DMS153 treated with DMSO at 0.1 percent for 48 hours (cell line): ENCODE measurements at regions not wholly inside any gene's neighbourhood (a gene's known extent, or its start where the extent isn't known, plus 50 kb on each side); places are given as distances from the start of the nearest gene placed in this dataset.
"Not testable (repeated sequence)": the region's sequence is repeated elsewhere in the genome, so short reads cannot be mapped to it uniquely, and the experiment has no call there.

ENCODE experiments used
- DNase-seq: peaks from one replicate; lab custom pipeline; 2025; ENCODE audit not compliant: unreplicated experiment; lab: John Stamatoyannopoulos, UW

- DNase-seq, result no peak
Measured at GRCh38 chr12:25615119-25615518, 62.0 kb upstream of the LMNTD1 start.

DNA sequence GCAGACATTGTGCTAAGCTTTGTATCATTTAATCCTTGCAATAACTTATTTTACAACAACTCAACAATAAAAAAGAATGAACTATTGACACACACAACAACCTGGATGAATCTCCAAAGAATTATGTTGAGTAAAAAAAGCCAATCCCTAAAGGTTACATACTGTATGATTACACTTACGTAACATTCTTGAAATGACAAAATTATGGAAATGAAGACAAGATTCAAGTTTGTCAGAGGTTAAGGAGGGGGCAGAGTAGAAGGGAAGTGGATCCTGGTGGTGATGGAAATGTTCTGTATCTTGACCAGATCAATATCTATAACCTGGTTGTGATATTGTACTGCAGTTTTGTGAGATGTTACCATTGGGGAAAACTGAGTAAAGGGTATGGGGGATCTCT, 63.2 kb upstream of the LMNTD1 start:
- no peak for DNase-seq

GRCh38 chr12:25617991-25618390, 64.9 kb upstream of the LMNTD1 start:
- no peak for DNase-seq

DNA sequence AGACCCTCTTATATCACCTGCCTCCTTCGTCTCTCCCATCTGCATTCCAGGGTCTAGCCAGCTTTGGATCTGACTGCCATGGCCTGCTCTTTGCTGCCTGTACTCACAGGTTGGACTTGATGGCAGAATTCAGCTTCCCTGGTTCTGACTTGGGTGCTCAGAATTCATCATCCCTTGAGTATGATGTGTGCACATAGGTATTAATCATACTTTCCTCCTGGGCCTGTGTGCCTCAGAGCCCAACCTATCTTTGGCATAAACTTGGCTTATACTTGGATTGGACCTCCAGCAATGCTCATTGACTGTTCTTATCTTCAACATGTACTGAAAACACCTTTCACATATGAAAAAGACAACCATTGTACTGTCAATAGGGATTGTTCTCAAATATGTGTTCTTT, 70.7 kb upstream of the LMNTD1 start:
- DNase-seq, result no peak

- DNase-seq, result no peak
Measured at GRCh38 chr12:25625146-25625545, 72.1 kb upstream of the LMNTD1 start.

DNA sequence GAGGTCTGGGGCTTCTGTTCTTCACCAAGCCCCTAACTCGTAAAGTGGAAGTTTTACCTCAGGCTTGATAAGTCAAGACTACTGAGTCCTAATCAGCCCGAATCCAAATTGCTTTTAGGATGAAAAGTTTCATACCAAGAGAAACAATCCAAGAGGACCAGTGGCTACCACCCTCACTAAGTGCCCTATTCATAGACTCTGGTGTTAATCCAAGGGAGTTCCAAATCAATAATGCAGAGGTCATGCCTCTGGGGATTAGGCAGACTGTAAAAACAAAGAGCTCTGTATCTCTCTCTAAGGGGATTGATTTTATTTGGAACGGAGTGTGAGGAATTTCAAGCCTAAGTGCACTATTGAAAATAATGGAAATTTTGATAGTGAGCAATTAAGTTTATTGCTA, 76.3 kb upstream of the LMNTD1 start:
- no peak for DNase-seq

DNA sequence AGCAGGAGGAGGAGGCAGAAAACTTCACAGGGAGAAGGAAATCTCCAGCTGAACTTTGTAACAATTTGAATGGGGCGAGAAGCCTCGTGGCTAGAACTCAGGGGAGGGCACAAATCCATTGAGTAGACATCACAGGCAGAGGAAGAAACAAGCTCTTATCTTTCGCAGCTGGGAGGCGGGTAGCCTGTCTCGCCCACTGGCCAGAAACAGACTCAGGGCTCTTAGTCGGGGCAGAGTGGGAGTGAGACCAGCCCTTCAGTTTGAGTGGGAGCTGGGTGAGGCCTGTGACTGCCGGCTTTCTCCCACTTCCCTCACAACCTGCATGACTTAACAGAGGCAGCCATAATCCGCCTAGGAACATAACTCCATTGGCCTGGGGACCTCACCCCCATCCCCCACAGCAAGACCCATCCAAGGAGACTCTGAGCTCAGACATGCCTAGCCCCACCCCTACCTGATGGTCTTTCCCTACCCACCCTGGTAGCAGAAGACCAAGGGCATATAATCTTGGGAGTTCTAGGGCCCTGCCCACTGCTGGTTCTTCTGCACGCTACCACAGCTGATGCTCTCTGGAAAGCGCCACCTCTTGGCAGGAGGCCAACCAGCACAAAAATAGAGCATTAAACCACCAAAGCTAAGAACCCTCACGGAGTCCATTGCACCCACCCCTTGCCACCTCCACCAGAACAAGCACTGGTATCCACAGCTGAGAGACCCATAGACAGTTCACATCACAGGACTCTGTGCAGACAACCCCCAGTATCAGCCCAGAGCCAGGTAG, 77.8 kb upstream of the LMNTD1 start:
- DNase-seq, result not testable (repeated sequence)

GRCh38 chr12:25633149-25633548, 80.1 kb upstream of the LMNTD1 start:
- DNase-seq, result not testable (repeated sequence)

GRCh38 chr12:25637752-25638151, 84.7 kb upstream of the LMNTD1 start:
- no peak for DNase-seq

DNA sequence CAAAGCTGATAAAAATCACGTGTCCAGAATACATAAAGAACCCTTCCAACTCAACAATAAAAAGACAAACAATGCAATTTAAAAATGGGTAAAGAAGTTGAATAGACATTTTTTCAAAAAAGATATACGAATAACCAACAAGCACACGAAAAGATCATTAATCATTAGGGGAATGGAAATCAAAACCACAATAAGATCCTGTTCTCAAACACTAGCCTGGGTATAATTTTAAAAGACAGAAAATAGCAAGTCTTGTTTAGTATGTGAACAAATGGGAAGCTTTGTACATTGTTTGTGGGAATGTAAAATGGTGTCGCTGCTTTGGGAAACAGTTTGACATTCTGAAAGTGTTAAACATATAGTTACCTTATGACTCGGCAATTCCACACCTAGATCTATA, 86.3 kb upstream of the LMNTD1 start:
- no peak for DNase-seq

DNA sequence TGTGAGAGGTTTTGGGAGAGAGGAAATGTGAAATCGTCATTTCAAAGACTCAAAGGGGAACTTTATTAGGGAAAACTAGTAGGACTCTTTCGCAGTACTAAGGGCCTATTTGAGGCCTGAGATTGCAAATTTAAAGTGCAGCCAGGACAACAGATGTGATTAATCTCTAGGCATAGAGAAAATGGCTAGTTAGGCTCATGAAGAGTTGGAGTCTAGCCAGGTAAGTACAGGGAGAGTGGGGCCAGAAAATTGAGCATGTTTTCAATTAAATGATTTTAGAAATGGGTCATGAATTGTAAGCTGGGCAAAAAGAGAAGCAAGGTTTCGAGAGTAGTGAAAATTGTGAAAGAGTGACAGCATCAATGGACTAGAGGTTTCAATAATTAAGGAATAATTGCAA, 91.9 kb upstream of the LMNTD1 start:
- no peak for DNase-seq

GRCh38 chr12:25645427-25645826, 92.3 kb upstream of the LMNTD1 start:
- DNase-seq, result no peak

DNA sequence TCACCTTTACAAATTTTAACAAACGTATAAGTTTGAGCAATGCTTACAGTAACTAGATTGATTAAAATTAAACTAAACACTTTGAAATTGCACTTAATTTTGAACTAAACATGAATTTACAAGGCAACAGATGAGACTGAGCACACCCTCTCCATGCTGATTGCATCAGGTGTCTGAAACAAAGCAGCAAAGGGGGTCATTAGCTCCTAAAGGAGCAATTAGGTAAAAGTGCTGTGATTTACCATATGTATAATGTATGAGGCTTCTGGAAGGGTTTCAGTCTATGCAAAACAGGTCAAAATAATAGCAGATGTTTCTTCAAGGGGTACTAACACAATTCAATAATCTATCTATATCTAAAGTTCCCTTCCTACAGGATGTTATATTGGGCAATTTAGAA, 98.8 kb upstream of the LMNTD1 start:
- no peak for DNase-seq

DNA sequence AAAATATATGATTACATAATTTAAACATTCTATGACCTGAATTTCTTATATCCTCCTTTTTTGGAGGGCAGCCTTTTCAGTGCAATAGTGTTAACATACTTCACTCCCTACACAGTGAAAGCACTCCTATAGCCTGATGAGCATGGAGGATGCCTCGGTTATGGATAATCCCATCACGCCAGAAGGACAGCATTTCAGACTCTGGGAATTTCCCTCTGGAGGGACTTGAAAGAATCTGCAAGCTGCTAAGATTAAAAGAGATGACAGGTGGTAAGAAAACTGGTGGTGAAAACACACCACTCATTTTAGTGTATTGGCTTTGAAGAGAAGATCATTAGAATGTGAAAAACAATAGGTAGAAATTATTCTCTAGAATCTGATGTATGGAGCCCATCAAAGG, 99.3 kb upstream of the LMNTD1 start:
- DNase-seq, result no peak

DNA sequence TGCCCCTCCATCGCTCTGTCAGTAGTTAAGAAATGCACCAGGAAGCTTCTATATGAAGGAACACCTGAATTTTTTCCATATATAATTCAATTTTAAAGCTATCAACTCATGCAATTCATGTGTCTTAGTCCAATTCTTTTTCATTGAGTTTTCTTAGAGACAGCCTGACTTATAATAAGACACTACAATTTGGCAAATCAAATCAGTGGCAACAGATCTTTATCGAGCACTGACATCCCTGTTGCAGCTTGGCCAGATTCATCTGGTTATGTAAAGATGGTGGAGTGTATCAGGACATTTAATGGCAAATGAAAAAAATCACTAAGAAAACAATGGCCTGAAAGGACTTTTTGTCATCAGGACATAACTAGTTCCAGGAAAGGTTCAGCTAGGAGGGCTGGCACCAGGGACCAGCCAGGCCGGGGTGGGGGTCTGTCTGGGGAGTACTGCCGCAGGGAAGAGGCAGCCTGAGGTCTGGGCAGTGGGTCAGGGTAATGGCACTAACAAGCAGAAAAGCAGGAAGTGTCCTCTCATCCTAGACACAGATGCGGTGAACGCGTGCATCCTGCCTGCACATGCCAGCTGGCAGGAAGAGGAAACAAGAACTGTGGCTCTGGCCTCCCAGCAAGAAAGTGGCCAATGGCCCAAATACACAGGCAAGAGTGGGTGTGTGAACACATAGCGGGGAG, 100.5 kb upstream of the LMNTD1 start:
- DNase-seq, result no peak

- DNase-seq, result no peak
Measured at GRCh38 chr12:25655702-25656101, 102.6 kb upstream of the LMNTD1 start.

DNA sequence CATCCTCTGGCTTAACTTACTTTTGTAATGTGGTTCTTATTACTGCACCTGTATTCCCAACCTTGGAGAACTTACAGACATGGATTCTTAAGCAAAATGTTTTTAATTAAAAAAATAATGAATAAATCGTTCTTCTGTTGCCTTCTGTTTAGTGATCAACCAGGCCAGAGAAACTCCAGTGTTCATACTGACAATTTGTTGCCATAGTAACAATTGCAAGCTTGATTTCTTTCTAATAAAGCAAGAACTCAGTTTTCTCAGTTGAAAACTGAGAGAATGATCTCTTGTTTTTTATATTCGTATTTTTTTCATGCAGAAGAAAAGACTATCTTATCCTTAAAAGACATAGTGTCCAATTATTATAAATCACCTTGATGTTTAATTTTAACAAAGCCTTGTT, 106.5 kb upstream of the LMNTD1 start:
- no peak for DNase-seq

DNA sequence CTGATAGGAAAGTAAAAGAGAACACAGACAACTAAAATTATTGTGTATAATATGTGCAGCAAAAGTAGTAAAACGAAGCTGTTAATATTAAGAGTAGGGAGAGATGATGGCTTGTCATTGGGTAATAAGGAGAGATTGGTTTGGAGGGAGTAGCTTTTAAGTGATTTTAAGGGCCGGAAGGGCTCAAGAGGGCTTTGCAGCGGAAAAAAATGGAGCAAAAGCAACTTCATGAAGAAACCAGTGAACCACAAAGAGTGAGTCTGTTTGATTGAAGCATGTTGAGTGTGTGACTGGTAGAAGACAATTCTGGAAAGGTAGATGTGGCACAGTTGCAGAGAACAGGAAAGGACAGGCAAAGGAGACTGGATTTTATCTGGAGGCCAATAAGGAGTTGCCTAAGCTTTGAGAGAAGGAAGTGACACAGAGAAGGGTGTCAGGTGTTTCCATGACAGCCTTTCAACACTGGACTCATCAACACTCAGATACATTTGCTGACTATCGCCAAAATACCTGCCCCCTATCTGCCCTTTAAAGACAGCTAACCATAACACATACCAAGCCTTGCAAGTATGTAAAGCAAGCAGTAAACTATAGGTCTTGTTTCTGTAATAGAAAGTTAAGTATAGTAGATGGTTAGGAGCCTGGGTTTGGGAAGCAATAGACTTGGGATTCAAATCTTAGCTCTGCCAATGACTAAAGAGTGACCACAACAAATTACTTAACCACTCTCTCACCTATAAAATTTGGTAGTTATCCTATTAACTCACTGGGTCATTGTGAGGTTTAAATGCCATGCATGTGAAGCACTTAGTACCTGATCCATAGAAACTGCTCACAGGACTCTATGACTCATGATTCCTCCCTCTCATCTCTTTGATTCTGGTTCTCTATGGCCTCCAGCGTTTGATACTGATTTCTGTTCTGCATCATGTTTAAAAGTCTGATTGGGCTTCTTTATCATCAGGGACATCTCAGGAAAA, 117.3 kb upstream of the LMNTD1 start:
- DNase-seq, result no peak

- DNase-seq, result no peak
Measured at GRCh38 chr12:25675808-25676207, 122.7 kb upstream of the LMNTD1 start.

DNA sequence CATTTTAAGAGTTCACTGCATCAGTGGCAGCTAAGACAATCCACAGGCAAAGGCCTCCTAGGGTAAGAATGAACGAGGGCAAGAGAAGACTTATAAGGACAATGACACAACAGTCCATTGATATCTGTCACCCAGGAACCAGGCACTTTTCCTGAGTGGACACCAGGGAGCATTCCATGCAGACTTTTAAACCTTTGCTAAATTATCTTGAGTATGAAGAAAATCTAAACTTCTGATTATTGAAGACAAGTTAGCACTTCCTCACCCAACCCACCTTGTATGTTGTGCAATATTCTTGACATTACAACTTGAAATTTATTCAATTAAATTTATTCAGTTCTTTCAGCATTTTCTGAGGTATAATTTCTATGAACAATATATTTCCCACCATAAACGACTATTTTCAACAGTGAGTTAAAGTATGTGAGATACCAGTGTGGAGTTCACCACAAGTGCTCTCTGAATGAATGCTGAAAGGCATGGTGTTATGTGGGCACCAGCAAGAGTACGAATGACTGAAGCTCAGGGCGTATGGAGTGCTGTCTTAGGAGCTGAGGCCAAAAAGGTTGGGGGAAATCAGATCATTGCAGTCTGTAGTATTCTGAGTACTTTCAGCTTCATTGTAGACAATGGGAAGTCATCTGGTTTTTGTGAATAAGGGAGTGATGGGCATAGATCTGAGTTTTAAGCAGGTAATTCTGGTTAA, 124.3 kb upstream of the LMNTD1 start:
- no peak for DNase-seq

DNA sequence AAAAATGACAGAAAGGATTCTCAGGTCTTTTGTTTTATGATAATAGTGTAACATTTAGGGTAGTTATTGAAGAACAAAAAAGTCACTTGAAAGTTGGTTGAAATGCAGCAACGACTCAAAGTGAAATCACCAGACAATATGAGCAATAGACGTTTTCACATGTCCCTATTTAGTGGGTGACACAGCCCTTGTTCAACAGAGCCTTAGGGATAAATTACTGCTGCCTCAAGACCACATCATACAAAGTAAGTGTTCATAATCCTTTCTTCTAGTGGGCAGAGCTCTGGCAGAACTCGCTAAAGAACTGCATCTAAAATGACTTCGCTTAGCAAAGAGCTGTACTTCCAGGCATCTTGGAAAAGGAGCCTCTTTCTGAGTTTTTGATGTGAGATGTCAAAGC, 128.5 kb upstream of the LMNTD1 start:
- DNase-seq, result no peak
